Lower leg skin (tissue), 3 donors: ENCODE measurements at regions not wholly inside any gene's neighbourhood (a gene's known extent, or its start where the extent isn't known, plus 50 kb on each side); places are given as distances from the start of the nearest gene placed in this dataset.

ENCODE experiments used
- POLR2A ChIP-seq, 2 donors: fragments of 450-650 bp; IDR thresholded peaks; one replicate each; pipeline ENCODE4 v1.6.1; 2016 to 2017; ENCODE audit warnings: antibody characterized with exemption in 2 of 2, mild to moderate bottlenecking in 1 of 2, moderate library complexity in 1 of 2
- TF ChIP-seq, protein P1 (sequence below), 3 donors: fragments of 450-650 bp; IDR thresholded peaks; one replicate each; pipeline ENCODE4 v1.5.1; 2016; ENCODE audit warnings: antibody characterized with exemption in 3 of 3, mild to moderate bottlenecking in 3 of 3, moderate library complexity in 2 of 3

DNA sequence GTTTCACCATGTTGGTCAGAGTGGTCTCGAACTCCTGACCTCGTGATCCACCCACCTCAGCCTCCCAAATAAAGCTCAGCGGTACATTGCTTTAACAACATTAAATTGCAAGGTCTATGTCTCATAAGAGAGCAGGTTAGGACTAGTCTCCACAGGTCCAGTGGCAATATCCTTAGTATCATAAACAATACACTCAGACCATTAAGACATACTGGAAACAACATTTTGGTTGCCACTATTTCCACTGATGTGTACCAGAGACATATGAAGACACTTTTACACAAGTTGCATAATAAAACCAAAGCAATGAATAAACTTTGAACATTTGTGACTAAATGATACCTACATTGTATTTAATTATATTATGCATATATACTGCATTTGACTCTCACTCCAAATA is 1130.0 kb downstream of the TSN start:
- no peak for TF ChIP-seq POLR2A (IDR thresholded peaks at IDR 0.05)
- TF ChIP-seq, protein P1, sequence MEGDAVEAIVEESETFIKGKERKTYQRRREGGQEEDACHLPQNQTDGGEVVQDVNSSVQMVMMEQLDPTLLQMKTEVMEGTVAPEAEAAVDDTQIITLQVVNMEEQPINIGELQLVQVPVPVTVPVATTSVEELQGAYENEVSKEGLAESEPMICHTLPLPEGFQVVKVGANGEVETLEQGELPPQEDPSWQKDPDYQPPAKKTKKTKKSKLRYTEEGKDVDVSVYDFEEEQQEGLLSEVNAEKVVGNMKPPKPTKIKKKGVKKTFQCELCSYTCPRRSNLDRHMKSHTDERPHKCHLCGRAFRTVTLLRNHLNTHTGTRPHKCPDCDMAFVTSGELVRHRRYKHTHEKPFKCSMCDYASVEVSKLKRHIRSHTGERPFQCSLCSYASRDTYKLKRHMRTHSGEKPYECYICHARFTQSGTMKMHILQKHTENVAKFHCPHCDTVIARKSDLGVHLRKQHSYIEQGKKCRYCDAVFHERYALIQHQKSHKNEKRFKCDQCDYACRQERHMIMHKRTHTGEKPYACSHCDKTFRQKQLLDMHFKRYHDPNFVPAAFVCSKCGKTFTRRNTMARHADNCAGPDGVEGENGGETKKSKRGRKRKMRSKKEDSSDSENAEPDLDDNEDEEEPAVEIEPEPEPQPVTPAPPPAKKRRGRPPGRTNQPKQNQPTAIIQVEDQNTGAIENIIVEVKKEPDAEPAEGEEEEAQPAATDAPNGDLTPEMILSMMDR (IDR thresholded peaks at IDR 0.05): no peak
